Keratinocyte (primary cell): ENCODE measurements at regions not wholly inside any gene's neighbourhood (a gene's known extent, or its start where the extent isn't known, plus 50 kb on each side); places are given as distances from the start of the nearest gene placed in this dataset.

Source experiments
- DNase-seq: peaks from one replicate; pipeline ENCODE4 v3.0.0-alpha.2; 2011; ENCODE audit warnings: low read depth, missing footprints, low spot score
- FAIRE-seq: peaks from 2 replicates; lab custom pipeline; 2011; peaks lifted over from hg19 to GRCh38; lab: Jason Lieb, UNC
- H2AFZ ChIP-seq: 2 replicates; pipeline ENCODE4 v1.6.0; 2012; ENCODE audit warnings: low read length, control low read depth, inconsistent platforms; ENCODE audit not compliant: control insufficient read depth
- H3K27ac ChIP-seq: 2 replicates; pipeline ENCODE4 v1.5.1; 2011; ENCODE audit warnings: low read length; ENCODE audit not compliant: control insufficient read depth, insufficient read depth
- H3K27me3 ChIP-seq: 3 replicates; pipeline ENCODE4 v1.6.0; 2011; ENCODE audit warnings: low read length; ENCODE audit not compliant: control insufficient read depth, insufficient read depth; ENCODE audit errors: extremely low read depth
- H3K36me3 ChIP-seq, 2 experiments: 2 replicates in 1 of 2; 3 replicates in 1 of 2; pipeline ENCODE4 v1.5.1; 2011; ENCODE audit warnings: low read length in 2 of 2, mild to moderate bottlenecking in 1 of 2; ENCODE audit not compliant: control insufficient read depth in 2 of 2, insufficient read depth in 2 of 2; ENCODE audit errors: extremely low read depth in 1 of 2
- H3K4me1 ChIP-seq: 3 replicates; pipeline ENCODE4 v1.5.1; 2011; ENCODE audit warnings: low read length; ENCODE audit not compliant: control insufficient read depth, insufficient read depth; ENCODE audit errors: extremely low read depth
- H3K4me2 ChIP-seq: 3 replicates; pipeline ENCODE4 v1.6.0; 2011; ENCODE audit warnings: low read depth, low read length; ENCODE audit not compliant: control insufficient read depth, insufficient read depth; ENCODE audit errors: extremely low read depth
- H3K4me3 ChIP-seq, 3 experiments: fragments of 200-600 bp in 1 of 3; sonication (generic) in 1 of 3; 2 replicates in 2 of 3; 3 replicates in 1 of 3; pipeline ENCODE4 v1.5.1; 2011 to 2016; ENCODE audit warnings: low read length in 3 of 3, mild to moderate bottlenecking in 3 of 3, control low read depth in 2 of 3, inconsistent platforms in 1 of 3, low read depth in 1 of 3, mixed read lengths in 1 of 3, mixed run types in 1 of 3, moderate library complexity in 1 of 3; ENCODE audit not compliant: control insufficient read depth in 2 of 3, insufficient read depth in 2 of 3; ENCODE audit errors: extremely low read depth in 1 of 3
- H3K79me2 ChIP-seq: 2 replicates; pipeline ENCODE4 v1.6.0; 2012; ENCODE audit warnings: low read length; ENCODE audit not compliant: control insufficient read depth, insufficient read depth
- H3K9ac ChIP-seq: 3 replicates; pipeline ENCODE4 v1.6.0; 2011; ENCODE audit warnings: low read length; ENCODE audit not compliant: control insufficient read depth, insufficient read depth; ENCODE audit errors: extremely low read depth
- H3K9me1 ChIP-seq: 3 replicates; pipeline ENCODE4 v1.6.0; 2011; ENCODE audit warnings: low read length; ENCODE audit not compliant: control insufficient read depth, insufficient read depth; ENCODE audit errors: extremely low read depth
- H3K9me3 ChIP-seq: 2 replicates; pipeline ENCODE4 v1.5.1; 2012; ENCODE audit warnings: low read depth, low read length; ENCODE audit not compliant: control insufficient read depth
- H4K20me1 ChIP-seq: 3 replicates; pipeline ENCODE4 v1.6.0; 2011; ENCODE audit warnings: low read length; ENCODE audit not compliant: control insufficient read depth, insufficient read depth; ENCODE audit errors: extremely low read depth
- EZH2 ChIP-seq: IDR thresholded peaks from one replicate; pipeline ENCODE4 v1.6.1; 2012; ENCODE audit warnings: inconsistent platforms, mild to moderate bottlenecking, low read length, moderate library complexity
- dilution Hi-C: fragments of 300-500 bp; cut with MboI; formaldehyde crosslinking; loops from one replicate; pipeline ENCODE4 v1.7.0; 2020; ENCODE audit warnings: low sequenced_read_pairs; ENCODE audit not compliant: extremely low pct_ligation_motif_present
- TF ChIP-seq, protein P1 (sequence below), 3 experiments: IDR thresholded peaks in 1 of 3; conservative IDR thresholded peaks in 1 of 3; optimal IDR thresholded peaks in 1 of 3; 2 replicates in 2 of 3; 3 replicates in 1 of 3; pipeline versions ENCODE3 to v1.5.1; 2011; ENCODE audit warnings: low read length in 3 of 3, mild to moderate bottlenecking in 3 of 3, moderate library complexity in 2 of 3, control low read depth in 1 of 3, inconsistent platforms in 1 of 3; ENCODE audit not compliant: insufficient read depth in 2 of 3; ENCODE audit errors: extremely low read depth in 1 of 3

DNA sequence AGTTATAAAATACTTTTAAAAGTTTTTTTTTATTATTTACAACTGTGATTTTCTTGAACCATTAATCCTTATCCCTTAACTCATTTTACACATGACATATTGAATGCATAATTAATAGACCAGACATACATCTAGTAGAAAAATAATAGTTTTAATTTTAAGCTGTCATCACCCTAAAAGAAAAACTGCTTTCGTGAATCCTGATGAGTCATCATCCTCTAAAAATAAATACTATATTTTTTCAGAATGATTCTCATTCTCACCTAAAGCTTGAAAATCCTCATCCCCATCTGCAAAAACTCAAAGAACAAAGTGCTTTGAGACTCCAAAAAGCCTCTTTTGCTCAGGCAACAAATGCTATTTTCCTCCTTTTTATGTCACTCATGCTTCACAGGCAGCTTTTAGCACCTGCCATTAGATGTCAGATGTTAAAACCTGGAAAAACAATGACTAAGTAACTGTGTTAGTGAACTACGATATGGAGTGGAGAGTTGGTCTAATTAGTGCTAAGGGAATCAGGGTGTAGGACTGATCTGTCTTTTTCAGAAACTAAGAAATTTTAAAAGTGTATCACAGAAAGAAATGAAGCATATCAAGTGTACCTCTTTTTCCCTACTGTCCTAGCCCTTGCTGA is 297.6 kb downstream of the TMX3 start:
- Histone ChIP-seq H4K20me1 (no peaks in the 10 kb centered on the region), H3K4me2 (no peak overlapping the region), H3K9me3 (no peaks in the 10 kb centered on the region), H3K4me3 (no peak overlapping the region), H2AFZ (no peak overlapping the region), H3K9ac (no peak overlapping the region), H3K27ac (no peak overlapping the region), H3K9me1 (no peaks in the 10 kb centered on the region), H3K27me3 (no peaks in the 10 kb centered on the region), H3K4me1 (peaks cover 3% of the 10 kb centered on the region), H3K36me3 (no peaks in the 10 kb centered on the region), H3K79me2 (no peaks in the 10 kb centered on the region)
- FAIRE-seq (no peak), DNase-seq (no peak)
- no peak for TF ChIP-seq EZH2
- TF ChIP-seq, protein P1, sequence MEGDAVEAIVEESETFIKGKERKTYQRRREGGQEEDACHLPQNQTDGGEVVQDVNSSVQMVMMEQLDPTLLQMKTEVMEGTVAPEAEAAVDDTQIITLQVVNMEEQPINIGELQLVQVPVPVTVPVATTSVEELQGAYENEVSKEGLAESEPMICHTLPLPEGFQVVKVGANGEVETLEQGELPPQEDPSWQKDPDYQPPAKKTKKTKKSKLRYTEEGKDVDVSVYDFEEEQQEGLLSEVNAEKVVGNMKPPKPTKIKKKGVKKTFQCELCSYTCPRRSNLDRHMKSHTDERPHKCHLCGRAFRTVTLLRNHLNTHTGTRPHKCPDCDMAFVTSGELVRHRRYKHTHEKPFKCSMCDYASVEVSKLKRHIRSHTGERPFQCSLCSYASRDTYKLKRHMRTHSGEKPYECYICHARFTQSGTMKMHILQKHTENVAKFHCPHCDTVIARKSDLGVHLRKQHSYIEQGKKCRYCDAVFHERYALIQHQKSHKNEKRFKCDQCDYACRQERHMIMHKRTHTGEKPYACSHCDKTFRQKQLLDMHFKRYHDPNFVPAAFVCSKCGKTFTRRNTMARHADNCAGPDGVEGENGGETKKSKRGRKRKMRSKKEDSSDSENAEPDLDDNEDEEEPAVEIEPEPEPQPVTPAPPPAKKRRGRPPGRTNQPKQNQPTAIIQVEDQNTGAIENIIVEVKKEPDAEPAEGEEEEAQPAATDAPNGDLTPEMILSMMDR (optimal IDR thresholded peaks at IDR 0.05 in 1 of 3, IDR thresholded peaks at IDR 0.05 in 1 of 3, conservative IDR thresholded peaks at IDR 0.05 in 1 of 3; ENCODE audit: extremely low read depth in 1 of 3, insufficient read depth in 2 of 3, low read length in 3 of 3) = no peak
- dilution Hi-C loops = no loop called here

DNA sequence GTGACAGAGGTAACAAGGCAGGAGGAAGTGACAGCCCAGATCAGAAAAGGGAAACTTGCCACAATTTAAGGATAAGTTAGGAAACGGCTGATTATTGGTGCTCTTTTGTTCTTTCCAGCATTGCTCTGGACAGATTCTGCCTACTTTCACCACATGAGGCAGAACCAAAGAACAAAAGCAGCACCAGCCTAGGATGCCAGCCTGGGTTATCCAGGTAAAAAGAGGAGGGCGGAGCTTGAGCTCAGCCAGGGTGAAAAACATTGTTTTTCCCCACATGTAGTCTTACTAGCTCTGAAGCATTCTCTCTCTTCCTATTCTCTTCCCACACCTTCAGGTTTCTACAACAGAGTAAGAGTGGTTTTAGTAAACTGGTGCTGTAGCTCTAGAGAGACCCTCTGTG is 300.5 kb downstream of the TMX3 start:
- no peak overlapping the region for H3K27ac ChIP-seq
- dilution Hi-C loops = no loop called here

More for the DNA sequence above, 300.5 kb downstream of the TMX3 start:
- H3K4me2 ChIP-seq = no peak overlapping the region
- no peaks in the 10 kb centered on the region for H3K27me3 ChIP-seq
- peaks cover 8% of the 10 kb centered on the region for H3K4me1 ChIP-seq
- H3K9me1 ChIP-seq = no peaks in the 10 kb centered on the region
- TF ChIP-seq, protein P1 (optimal IDR thresholded peaks at IDR 0.05 in 1 of 3, IDR thresholded peaks at IDR 0.05 in 1 of 3, conservative IDR thresholded peaks at IDR 0.05 in 1 of 3; ENCODE audit: extremely low read depth in 1 of 3, insufficient read depth in 2 of 3, low read length in 3 of 3) = no peak
- no peak for TF ChIP-seq EZH2
- DNase-seq (no peak), FAIRE-seq (peak; percentile 62)
- H3K9me3 ChIP-seq = no peaks in the 10 kb centered on the region
- no peak overlapping the region for H3K9ac ChIP-seq
- H3K4me3 ChIP-seq = no peak overlapping the region
- H4K20me1 ChIP-seq = no peaks in the 10 kb centered on the region
- H3K36me3 ChIP-seq = no peaks in the 10 kb centered on the region
- H3K79me2 ChIP-seq = no peaks in the 10 kb centered on the region
- H2AFZ ChIP-seq = peak overlapping the region; percentile 36
